ENCODE measurements at regions not wholly inside any gene's neighbourhood (a gene's known extent, or its start where the extent isn't known, plus 50 kb on each side); places are given as distances from the start of the nearest gene placed in this dataset.

- H3K4me3 ChIP-seq (ENCODE audit: low read length in 2 of 2): no peak overlapping the region
- H3K4me1 ChIP-seq (ENCODE audit: control insufficient read depth, insufficient read depth, low read length): no peaks in the 10 kb centered on the region
- no peak overlapping the region for H3K9ac ChIP-seq (ENCODE audit: low read length in 2 of 2)
- H3K9me3 ChIP-seq (ENCODE audit: control insufficient read depth in 2 of 2, low read length in 2 of 2): peaks cover 0 to under 1% of the 10 kb centered on the region in 2 donors
- H3K27ac ChIP-seq (ENCODE audit: low read length): no peak overlapping the region
- no peaks in the 10 kb centered on the region for H3K36me3 ChIP-seq (ENCODE audit: control insufficient read depth in 2 of 2, insufficient read depth in 2 of 2, low read length in 2 of 2)
- no peaks in the 10 kb centered on the region for H3K27me3 ChIP-seq (ENCODE audit: control insufficient read depth in 1 of 2, insufficient read depth in 2 of 2, low read length in 2 of 2)
Observed at GRCh38 chr5:26143259-26143658, 895.1 kb downstream of the CDH9 start.

DNA sequence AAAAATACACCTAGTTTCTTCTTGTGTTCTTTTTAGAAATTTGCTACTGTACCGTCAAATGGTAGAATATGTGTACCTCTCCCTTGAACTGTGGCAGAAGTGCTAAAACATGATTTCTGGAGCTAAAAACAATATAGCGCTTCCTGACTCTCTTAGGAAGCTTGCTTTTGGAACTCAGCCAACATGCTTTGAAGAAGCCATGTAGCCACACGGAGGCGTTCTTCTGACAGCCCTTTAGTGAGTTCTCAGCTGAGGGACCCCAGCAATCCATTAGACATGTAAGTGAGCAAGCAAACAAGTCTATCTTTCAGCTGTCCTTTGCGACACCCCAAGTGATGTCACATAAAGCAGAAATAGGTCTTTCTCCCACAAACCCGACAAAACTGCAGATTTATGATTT, 917.0 kb downstream of the CDH9 start:
- Histone ChIP-seq H3K36me3 (ENCODE audit: control insufficient read depth in 2 of 2, insufficient read depth in 2 of 2, low read length in 2 of 2) (no peaks in the 10 kb centered on the region), H3K9me3 (ENCODE audit: control insufficient read depth in 2 of 2, low read length in 2 of 2) (no peaks in the 10 kb centered on the region), H3K4me1 (ENCODE audit: control insufficient read depth, insufficient read depth, low read length) (no peaks in the 10 kb centered on the region), H3K27ac (ENCODE audit: low read length) (no peak overlapping the region), H3K4me3 (ENCODE audit: low read length in 2 of 2) (no peak overlapping the region), H3K9ac (ENCODE audit: low read length in 2 of 2) (no peak overlapping the region), H3K27me3 (ENCODE audit: control insufficient read depth in 1 of 2, insufficient read depth in 2 of 2, low read length in 2 of 2) (no peaks in the 10 kb centered on the region)

- H3K27me3 ChIP-seq (ENCODE audit: control insufficient read depth in 1 of 2, insufficient read depth in 2 of 2, low read length in 2 of 2): no peaks in the 10 kb centered on the region
- H3K4me1 ChIP-seq (ENCODE audit: control insufficient read depth, insufficient read depth, low read length): no peaks in the 10 kb centered on the region
- no peak overlapping the region for H3K9ac ChIP-seq (ENCODE audit: low read length in 2 of 2)
- H3K4me3 ChIP-seq (ENCODE audit: low read length in 2 of 2): no peak overlapping the region
- H3K27ac ChIP-seq (ENCODE audit: low read length): no peak overlapping the region
- H3K9me3 ChIP-seq (ENCODE audit: control insufficient read depth in 2 of 2, low read length in 2 of 2): no peaks in the 10 kb centered on the region
- no peaks in the 10 kb centered on the region for H3K36me3 ChIP-seq (ENCODE audit: control insufficient read depth in 2 of 2, insufficient read depth in 2 of 2, low read length in 2 of 2)
Observed at GRCh38 chr5:26104175-26104574, 934.2 kb downstream of the CDH9 start.

DNA sequence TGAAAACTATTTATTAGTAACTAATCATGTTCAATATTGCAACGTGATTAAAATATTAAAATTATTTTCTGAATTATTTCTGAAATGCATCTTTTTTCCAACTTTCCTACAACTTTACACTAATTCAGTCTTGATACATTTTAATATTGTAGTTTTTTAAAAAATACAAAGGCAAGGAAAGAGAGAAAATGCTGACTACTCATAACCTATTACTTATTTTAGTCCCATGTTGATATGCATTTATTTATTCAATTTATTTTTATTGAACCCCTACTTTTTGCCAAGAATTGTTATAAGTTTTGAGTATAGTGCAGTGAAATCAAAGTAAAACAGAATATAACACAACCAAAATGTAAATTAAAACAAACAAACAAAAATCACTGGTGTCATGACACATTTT, 978.2 kb downstream of the CDH9 start:
- Histone ChIP-seq H3K9ac (ENCODE audit: low read length in 2 of 2) (no peak overlapping the region), H3K9me3 (ENCODE audit: control insufficient read depth in 2 of 2, low read length in 2 of 2) (no peaks in the 10 kb centered on the region), H3K36me3 (ENCODE audit: control insufficient read depth in 2 of 2, insufficient read depth in 2 of 2, low read length in 2 of 2) (no peaks in the 10 kb centered on the region), H3K27ac (ENCODE audit: low read length) (no peak overlapping the region), H3K4me3 (ENCODE audit: low read length in 2 of 2) (no peak overlapping the region), H3K27me3 (ENCODE audit: control insufficient read depth in 1 of 2, insufficient read depth in 2 of 2, low read length in 2 of 2) (no peaks in the 10 kb centered on the region), H3K4me1 (ENCODE audit: control insufficient read depth, insufficient read depth, low read length) (no peaks in the 10 kb centered on the region)

- H3K27me3 ChIP-seq (ENCODE audit: control insufficient read depth in 1 of 2, insufficient read depth in 2 of 2, low read length in 2 of 2): no peaks in the 10 kb centered on the region
- no peaks in the 10 kb centered on the region for H3K36me3 ChIP-seq (ENCODE audit: control insufficient read depth in 2 of 2, insufficient read depth in 2 of 2, low read length in 2 of 2)
- no peak overlapping the region for H3K27ac ChIP-seq (ENCODE audit: low read length)
- H3K4me3 ChIP-seq (ENCODE audit: low read length in 2 of 2): no peak overlapping the region
- H3K9ac ChIP-seq (ENCODE audit: low read length in 2 of 2): no peak overlapping the region
- no peaks in the 10 kb centered on the region for H3K9me3 ChIP-seq (ENCODE audit: control insufficient read depth in 2 of 2, low read length in 2 of 2)
- no peaks in the 10 kb centered on the region for H3K4me1 ChIP-seq (ENCODE audit: control insufficient read depth, insufficient read depth, low read length)
Observed at GRCh38 chr5:26054594-26054993, 983.8 kb downstream of the CDH9 start.

DNA sequence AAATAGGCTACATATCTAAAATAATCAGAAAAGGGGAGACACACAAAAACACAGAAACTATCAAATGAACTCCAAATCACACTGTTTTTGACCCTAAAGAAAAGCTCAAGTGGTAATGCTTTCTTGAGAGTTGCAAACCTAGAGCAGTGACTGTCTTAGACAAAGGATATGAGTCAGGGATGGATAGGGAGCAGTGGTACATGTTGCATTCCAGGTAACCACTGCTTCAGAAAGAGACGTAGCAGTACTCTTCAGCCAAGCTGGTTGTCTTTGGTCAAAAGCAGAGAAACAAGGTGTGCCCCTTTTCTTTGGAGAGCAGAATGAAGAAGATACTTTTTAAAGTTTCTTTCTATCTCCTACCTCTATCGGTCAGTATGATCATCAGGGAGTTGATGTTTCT, 1003.6 kb downstream of the CDH9 start:
- Histone ChIP-seq H3K4me3 (ENCODE audit: low read length in 2 of 2) (no peak overlapping the region), H3K9ac (ENCODE audit: low read length in 2 of 2) (no peak overlapping the region), H3K9me3 (ENCODE audit: control insufficient read depth in 2 of 2, low read length in 2 of 2) (peaks cover 4% of the 10 kb centered on the region in 2 donors), H3K4me1 (ENCODE audit: control insufficient read depth, insufficient read depth, low read length) (no peaks in the 10 kb centered on the region), H3K27me3 (ENCODE audit: control insufficient read depth in 1 of 2, insufficient read depth in 2 of 2, low read length in 2 of 2) (no peaks in the 10 kb centered on the region), H3K36me3 (ENCODE audit: control insufficient read depth in 2 of 2, insufficient read depth in 2 of 2, low read length in 2 of 2) (no peaks in the 10 kb centered on the region), H3K27ac (ENCODE audit: low read length) (no peak overlapping the region)

- Histone ChIP-seq H3K4me1 (ENCODE audit: control insufficient read depth, insufficient read depth, low read length) (no peaks in the 10 kb centered on the region), H3K9ac (ENCODE audit: low read length in 2 of 2) (no peak overlapping the region)
Observed at GRCh38 chr5:26031481-26031880, 1006.9 kb downstream of the CDH9 start.

GRCh38 chr5:26026044-26026443, 1012.3 kb downstream of the CDH9 start:
- H3K27me3 ChIP-seq (ENCODE audit: control insufficient read depth in 1 of 2, insufficient read depth in 2 of 2, low read length in 2 of 2): no peaks in the 10 kb centered on the region
- no peak overlapping the region for H3K4me3 ChIP-seq (ENCODE audit: low read length in 2 of 2)
- H3K27ac ChIP-seq (ENCODE audit: low read length): no peak overlapping the region
- peaks cover 0 to 4% of the 10 kb centered on the region in 2 donors for H3K9me3 ChIP-seq (ENCODE audit: control insufficient read depth in 2 of 2, low read length in 2 of 2)
- no peak overlapping the region for H3K9ac ChIP-seq (ENCODE audit: low read length in 2 of 2)
- no peaks in the 10 kb centered on the region for H3K36me3 ChIP-seq (ENCODE audit: control insufficient read depth in 2 of 2, insufficient read depth in 2 of 2, low read length in 2 of 2)
- H3K4me1 ChIP-seq (ENCODE audit: control insufficient read depth, insufficient read depth, low read length): no peaks in the 10 kb centered on the region

More at GRCh38 chr5:26031481-26031880, 1006.9 kb downstream of the CDH9 start:
- Histone ChIP-seq H3K27me3 (ENCODE audit: control insufficient read depth in 1 of 2, insufficient read depth in 2 of 2, low read length in 2 of 2) (no peaks in the 10 kb centered on the region), H3K9me3 (ENCODE audit: control insufficient read depth in 2 of 2, low read length in 2 of 2) (peaks cover 4% of the 10 kb centered on the region in 2 donors), H3K36me3 (ENCODE audit: control insufficient read depth in 2 of 2, insufficient read depth in 2 of 2, low read length in 2 of 2) (no peaks in the 10 kb centered on the region), H3K27ac (ENCODE audit: low read length) (no peak overlapping the region), H3K4me3 (ENCODE audit: low read length in 2 of 2) (no peak overlapping the region)

GRCh38 chr5:26024774-26025173, 1013.6 kb downstream of the CDH9 start:
- H3K9me3 ChIP-seq (ENCODE audit: control insufficient read depth in 2 of 2, low read length in 2 of 2): no peaks in the 10 kb centered on the region
- no peaks in the 10 kb centered on the region for H3K27me3 ChIP-seq (ENCODE audit: control insufficient read depth in 1 of 2, insufficient read depth in 2 of 2, low read length in 2 of 2)

GRCh38 chr5:26023361-26023760, 1015.0 kb downstream of the CDH9 start:
- H3K4me1 ChIP-seq (ENCODE audit: control insufficient read depth, insufficient read depth, low read length): no peaks in the 10 kb centered on the region
- no peak overlapping the region for H3K9ac ChIP-seq (ENCODE audit: low read length in 2 of 2)
- no peaks in the 10 kb centered on the region for H3K27me3 ChIP-seq (ENCODE audit: control insufficient read depth in 1 of 2, insufficient read depth in 2 of 2, low read length in 2 of 2)
- H3K36me3 ChIP-seq (ENCODE audit: control insufficient read depth in 2 of 2, insufficient read depth in 2 of 2, low read length in 2 of 2): no peaks in the 10 kb centered on the region
- no peak overlapping the region for H3K4me3 ChIP-seq (ENCODE audit: low read length in 2 of 2)
- H3K9me3 ChIP-seq (ENCODE audit: control insufficient read depth in 2 of 2, low read length in 2 of 2): no peaks in the 10 kb centered on the region
- H3K27ac ChIP-seq (ENCODE audit: low read length): no peak overlapping the region

More at GRCh38 chr5:26024774-26025173, 1013.6 kb downstream of the CDH9 start:
- H3K36me3 ChIP-seq (ENCODE audit: control insufficient read depth in 2 of 2, insufficient read depth in 2 of 2, low read length in 2 of 2): no peaks in the 10 kb centered on the region
- no peak overlapping the region for H3K4me3 ChIP-seq (ENCODE audit: low read length in 2 of 2)
- no peak overlapping the region for H3K27ac ChIP-seq (ENCODE audit: low read length)
- no peak overlapping the region for H3K9ac ChIP-seq (ENCODE audit: low read length in 2 of 2)
- H3K4me1 ChIP-seq (ENCODE audit: control insufficient read depth, insufficient read depth, low read length): no peaks in the 10 kb centered on the region

GRCh38 chr5:26014206-26014605, 1024.2 kb downstream of the CDH9 start:
- no peaks in the 10 kb centered on the region for H3K4me1 ChIP-seq (ENCODE audit: control insufficient read depth, insufficient read depth, low read length)
- H3K9me3 ChIP-seq (ENCODE audit: control insufficient read depth in 2 of 2, low read length in 2 of 2): no peaks in the 10 kb centered on the region
- H3K27ac ChIP-seq (ENCODE audit: low read length): no peak overlapping the region
- no peak overlapping the region for H3K4me3 ChIP-seq (ENCODE audit: low read length in 2 of 2)
- H3K27me3 ChIP-seq (ENCODE audit: control insufficient read depth in 1 of 2, insufficient read depth in 2 of 2, low read length in 2 of 2): no peaks in the 10 kb centered on the region
- H3K9ac ChIP-seq (ENCODE audit: low read length in 2 of 2): no peak overlapping the region
- no peaks in the 10 kb centered on the region for H3K36me3 ChIP-seq (ENCODE audit: control insufficient read depth in 2 of 2, insufficient read depth in 2 of 2, low read length in 2 of 2)

Data from stomach smooth muscle (tissue), 2 donors.